NCI-H1436 treated with DMSO at 0.1 percent for 48 hours (cell line): ENCODE measurements at regions not wholly inside any gene's neighbourhood (a gene's known extent, or its start where the extent isn't known, plus 50 kb on each side); places are given as distances from the start of the nearest gene placed in this dataset.

Experiments
- DNase-seq: peaks from one replicate; lab custom pipeline; 2025; lab: John Stamatoyannopoulos, UW

- no peak for DNase-seq
Observed at GRCh38 chr11:26093206-26093605, 238.7 kb upstream of the ANO3 start.

- DNase-seq, result no peak
Observed at GRCh38 chr11:26095340-26095739, 236.6 kb upstream of the ANO3 start.

- DNase-seq, result no peak
Observed at GRCh38 chr11:26096451-26096850, 235.5 kb upstream of the ANO3 start.

GRCh38 chr11:26102325-26102724, 229.6 kb upstream of the ANO3 start:
- DNase-seq, result no peak

GRCh38 chr11:26105762-26106423, 226.0 kb upstream of the ANO3 start:
- no peak for DNase-seq

GRCh38 chr11:26106726-26107125, 225.2 kb upstream of the ANO3 start:
- no peak for DNase-seq

GRCh38 chr11:26109658-26110368, 222.1 kb upstream of the ANO3 start:
- DNase-seq, result no peak

GRCh38 chr11:26112264-26112663, 219.7 kb upstream of the ANO3 start:
- no peak for DNase-seq

GRCh38 chr11:26121466-26121865, 210.5 kb upstream of the ANO3 start:
- DNase-seq, result no peak

- DNase-seq, result no peak
Observed at GRCh38 chr11:26126741-26127140, 205.2 kb upstream of the ANO3 start.

GRCh38 chr11:26127336-26127735, 204.6 kb upstream of the ANO3 start:
- DNase-seq, result no peak

- DNase-seq, result no peak
Observed at GRCh38 chr11:26131406-26131805, 200.5 kb upstream of the ANO3 start.

GRCh38 chr11:26134053-26134452, 197.9 kb upstream of the ANO3 start:
- DNase-seq, result no peak

- DNase-seq, result no peak
Observed at GRCh38 chr11:26134481-26135355, 197.2 kb upstream of the ANO3 start.

- no peak for DNase-seq
Observed at GRCh38 chr11:26137651-26138050, 194.3 kb upstream of the ANO3 start.

- DNase-seq, result no peak
Observed at GRCh38 chr11:26142891-26143290, 189.0 kb upstream of the ANO3 start.

- DNase-seq, result no peak
Observed at GRCh38 chr11:26143566-26144290, 188.2 kb upstream of the ANO3 start.

GRCh38 chr11:26144291-26144690, 187.6 kb upstream of the ANO3 start:
- DNase-seq, result no peak

GRCh38 chr11:26144911-26145310, 187.0 kb upstream of the ANO3 start:
- no peak for DNase-seq

- DNase-seq, result no peak
Observed at GRCh38 chr11:26149585-26149984, 182.3 kb upstream of the ANO3 start.

GRCh38 chr11:26150031-26150430, 181.9 kb upstream of the ANO3 start:
- no peak for DNase-seq

GRCh38 chr11:26158251-26158650, 173.7 kb upstream of the ANO3 start:
- DNase-seq, result no peak
